Spleen (tissue), 11 donors: ENCODE measurements at regions not wholly inside any gene's neighbourhood (a gene's known extent, or its start where the extent isn't known, plus 50 kb on each side); places are given as distances from the start of the nearest gene placed in this dataset.

Source experiments
- DNase-seq: peaks from one replicate; pipeline ENCODE4 v3.0.0-alpha.2; 2020
- H3K27ac ChIP-seq, 8 donors: fragments of 200-600 bp; sonication (generic) in 7 of 8; 1 replicate in 4 of 8; 2 replicates in 4 of 8; pipeline versions ENCODE4 v1.5.0 to v1.8.0; 2016 to 2021; ENCODE audit warnings: inconsistent platforms in 4 of 8, mild to moderate bottlenecking in 4 of 8, moderate library complexity in 1 of 8
- H3K27me3 ChIP-seq, 7 donors: fragments of 200-600 bp; sonication (generic) in 6 of 7; replicated peaks in 1 of 7; 1 replicate in 4 of 7; 2 replicates in 3 of 7; pipeline versions ENCODE4 v1.5.0 to v1.8.0; 2016 to 2021; ENCODE audit warnings: inconsistent platforms in 3 of 7, mild to moderate bottlenecking in 1 of 7
- H3K36me3 ChIP-seq, 6 donors: fragments of 200-600 bp; sonication (generic) in 5 of 6; 1 replicate in 4 of 6; 2 replicates in 2 of 6; pipeline versions ENCODE4 v1.5.0 to v1.8.0; 2016 to 2021; ENCODE audit warnings: inconsistent platforms in 2 of 6
- H3K4me1 ChIP-seq, 6 donors: fragments of 200-600 bp; sonication (generic) in 5 of 6; 1 replicate in 3 of 6; 2 replicates in 3 of 6; pipeline versions ENCODE4 v1.5.0 to v1.8.0; 2016 to 2021; ENCODE audit warnings: inconsistent platforms in 3 of 6
- H3K4me3 ChIP-seq, 8 donors: fragments of 200-600 bp; sonication (generic) in 7 of 8; 1 replicate in 4 of 8; 2 replicates in 4 of 8; pipeline versions ENCODE4 v1.5.0 to v1.8.0; 2016 to 2021; ENCODE audit warnings: inconsistent platforms in 4 of 8, mild to moderate bottlenecking in 4 of 8, moderate library complexity in 2 of 8
- H3K9me3 ChIP-seq, 8 donors: fragments of 200-600 bp; sonication (generic) in 7 of 8; 1 replicate in 4 of 8; 2 replicates in 4 of 8; pipeline versions ENCODE4 v1.5.0 to v1.8.0; 2016 to 2021; ENCODE audit warnings: inconsistent platforms in 4 of 8
- CTCF ChIP-seq, 11 experiments: fragments of 200-600 bp in 7 of 11; fragments of 450-650 bp in 4 of 11; sonication (generic) in 4 of 11; IDR thresholded peaks in 8 of 11; conservative IDR thresholded peaks in 3 of 11; 1 replicate in 7 of 11; 2 replicates in 4 of 11; pipeline versions ENCODE4 v1.4.0 to v1.8.0; 2016 to 2021; ENCODE audit warnings: antibody characterized with exemption in 11 of 11, inconsistent platforms in 4 of 11, mild to moderate bottlenecking in 1 of 11
- POLR2A ChIP-seq, 3 donors: fragments of 450-650 bp; IDR thresholded peaks; one replicate each; pipeline ENCODE4 v1.5.1; 2017; ENCODE audit warnings: antibody characterized with exemption in 3 of 3, mild to moderate bottlenecking in 1 of 3
- POLR2AphosphoS5 ChIP-seq, 3 donors: sonication (generic); formaldehyde crosslinking; IDR thresholded peaks; one replicate each; pipeline ENCODE4 v1.5.1; 2017; ENCODE audit warnings: antibody characterized with exemption in 3 of 3
- WGBS, 5 donors: extraction: QIAGEN DNeasy Blood & Tissue Kit in 3 of 5; methylation state at CpG; one replicate each; pipeline versions ENCODE4 v1.1.5 to v1.1.7; 2013 to 2018; 5-methylcytosine and 5-hydroxymethylcytosine counted together
- intact Hi-C: fragments of 100-400 bp; cut with DNase I; formaldehyde crosslinking; loops from one replicate; pipeline ENCODE4 v1.15.0; 2023; ENCODE audit warnings: low total_unique reads
- donor health status: healthy with polysubstance abuse.
- donor health status: DM: no; HTN: no; CAD: no; lungs with moderate emphysema.
- donor health status: DM: no; HTN: no; CAD: no.
- donor health status: Bipolar disorder and iron deficiency.
- donor health status: healthy.
- donor health status: DM: no; HTN: no; CAD: no.
- donor health status: DM: yes; HTN: yes; CAD: no.

DNA sequence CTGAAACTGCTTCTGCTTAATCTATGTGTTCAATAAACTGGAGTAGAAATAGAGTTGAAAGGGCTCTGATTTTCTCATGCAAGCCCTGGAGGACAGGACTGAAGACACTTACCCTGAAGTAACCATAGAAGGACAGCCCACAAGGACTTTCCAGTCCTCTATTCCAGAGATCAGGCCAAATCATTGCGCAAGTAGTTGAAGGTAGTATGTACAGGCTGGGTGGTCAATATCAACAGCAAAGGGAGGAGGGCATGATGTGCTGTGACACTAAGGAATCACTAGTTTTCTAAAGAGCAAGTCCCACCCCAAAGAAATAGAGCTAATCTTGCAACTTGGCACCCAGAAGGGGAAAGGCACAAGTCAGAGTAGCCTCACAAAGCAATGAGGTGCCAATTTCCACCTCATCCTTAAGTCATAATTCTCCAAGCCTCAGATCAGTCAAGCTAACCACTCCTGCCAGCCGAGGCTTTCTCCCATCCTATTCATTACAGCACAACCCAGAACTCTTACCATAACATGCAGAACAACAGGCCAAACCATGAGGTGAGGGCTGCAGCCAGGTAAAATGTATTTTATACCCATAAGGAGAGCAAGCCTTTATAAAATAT is 533.5 kb downstream of the TNS1 start:
- Histone ChIP-seq H3K36me3 (no peaks in the 10 kb centered on the region), H3K4me1 (peaks cover 0 to 5% (median 0%) of the 10 kb centered on the region in 6 donors), H3K9me3 (no peaks in the 10 kb centered on the region), H3K27me3 (no peaks in the 10 kb centered on the region), H3K27ac (no peak overlapping the region), H3K4me3 (no peak overlapping the region)
- intact Hi-C loops: no loop called here
- DNase-seq: no peak
- TF ChIP-seq POLR2AphosphoS5 (IDR thresholded peaks at IDR 0.05): no peak
- TF ChIP-seq POLR2A (IDR thresholded peaks at IDR 0.05): no peak
- TF ChIP-seq CTCF (IDR thresholded peaks at IDR 0.05 in 8 of 11, conservative IDR thresholded peaks at IDR 0.05 in 3 of 11): no peak
- WGBS, 5 donors: 83 to 98% (median 93%) methylated on average over 2 of the region's 2 CpGs

- no peak for DNase-seq
- H3K27me3 ChIP-seq: no peaks in the 10 kb centered on the region
- no peaks in the 10 kb centered on the region for H3K9me3 ChIP-seq
- no peak overlapping the region for H3K4me3 ChIP-seq
- 75 to 88% (median 77%) methylated on average over 2 of the region's 2 CpGs for WGBS, 5 donors
- H3K36me3 ChIP-seq: no peaks in the 10 kb centered on the region
- no peak for TF ChIP-seq POLR2AphosphoS5 (IDR thresholded peaks at IDR 0.05)
- TF ChIP-seq CTCF (IDR thresholded peaks at IDR 0.05 in 8 of 11, conservative IDR thresholded peaks at IDR 0.05 in 3 of 11): no peak
- no peak for TF ChIP-seq POLR2A (IDR thresholded peaks at IDR 0.05)
- peaks cover 0 to 5% (median 0%) of the 10 kb centered on the region in 6 donors for H3K4me1 ChIP-seq
- no peak overlapping the region for H3K27ac ChIP-seq
- intact Hi-C loops: no loop called here
Measured at GRCh38 chr2:217468042-217468830, 534.6 kb downstream of the TNS1 start.

GRCh38 chr2:217467331-217467730 is 535.5 kb downstream of the TNS1 start:
- intact Hi-C loops: no loop called here
- Histone ChIP-seq H3K27me3 (no peaks in the 10 kb centered on the region), H3K4me3 (no peak overlapping the region), H3K36me3 (no peaks in the 10 kb centered on the region), H3K27ac (no peak overlapping the region), H3K4me1 (peaks cover 0 to 5% (median 0%) of the 10 kb centered on the region in 6 donors), H3K9me3 (no peaks in the 10 kb centered on the region)
- WGBS, 5 donors: 56 to 89% (median 78%) methylated on average over 8 of the region's 8 CpGs
- DNase-seq: no peak
- no peak for TF ChIP-seq POLR2AphosphoS5 (IDR thresholded peaks at IDR 0.05)
- TF ChIP-seq CTCF (IDR thresholded peaks at IDR 0.05 in 8 of 11, conservative IDR thresholded peaks at IDR 0.05 in 3 of 11): no peak
- TF ChIP-seq POLR2A (IDR thresholded peaks at IDR 0.05): no peak

- no peak for DNase-seq
- Histone ChIP-seq H3K36me3 (no peaks in the 10 kb centered on the region), H3K27ac (no peak overlapping the region), H3K4me1 (peaks cover 0 to 5% (median 0%) of the 10 kb centered on the region in 6 donors), H3K4me3 (no peak overlapping the region), H3K27me3 (no peaks in the 10 kb centered on the region), H3K9me3 (no peaks in the 10 kb centered on the region)
- TF ChIP-seq POLR2A (IDR thresholded peaks at IDR 0.05): no peak
- intact Hi-C loops: no loop called here
- WGBS, 5 donors: 50 to 87% (median 86%) methylated on average over 5 of the region's 5 CpGs
Measured at GRCh38 chr2:217466805-217467204, 536.0 kb downstream of the TNS1 start.
